ENCODE measurements at regions not wholly inside any gene's neighbourhood (a gene's known extent, or its start where the extent isn't known, plus 50 kb on each side); places are given as distances from the start of the nearest gene placed in this dataset.
"Not testable (repeated sequence)": the region's sequence is repeated elsewhere in the genome, so short reads cannot be mapped to it uniquely, and the experiment has no call there.

DNA sequence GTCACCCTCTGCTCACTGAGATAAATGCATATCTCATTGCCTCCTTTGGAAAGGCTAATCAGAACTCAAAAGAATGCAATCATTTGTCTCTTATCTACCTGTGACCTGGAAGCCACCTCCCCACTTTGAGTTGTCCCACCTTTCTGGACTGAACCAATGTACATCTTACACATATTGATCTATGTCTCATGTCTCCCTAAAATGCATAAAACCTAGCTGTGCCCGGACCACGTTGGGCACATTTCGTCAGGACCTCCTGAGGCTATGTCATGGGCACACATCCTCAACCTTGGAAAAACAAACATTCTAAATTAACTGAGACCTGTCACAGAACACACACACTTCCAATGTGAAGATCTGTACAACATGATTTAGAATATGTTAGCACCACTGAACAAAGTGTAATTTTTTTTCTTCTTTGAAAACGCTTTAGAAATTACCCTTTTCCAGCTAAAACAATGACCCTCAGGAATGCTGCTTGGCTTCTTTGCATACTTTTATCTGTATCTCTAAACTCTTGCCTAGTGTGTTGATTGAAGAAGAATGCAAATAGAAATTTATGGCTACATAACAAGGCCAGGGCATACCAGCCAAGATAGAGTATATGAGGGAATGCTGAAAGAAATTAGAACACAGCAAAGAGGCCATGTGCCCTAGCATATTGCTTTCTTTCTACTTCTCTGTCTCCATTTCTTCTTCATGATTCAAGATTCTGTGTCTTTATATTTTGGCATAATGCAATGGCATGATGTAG, 84.6 kb upstream of the DST start:
- Mint-ChIP-seq H3K27ac (no peak overlapping the region), H3K36me3 (ENCODE audit: low read depth) (peaks cover 9% of the 10 kb centered on the region), H3K4me1 (peaks cover 12% of the 10 kb centered on the region), H3K9me3 (no peaks in the 10 kb centered on the region), H3K4me3 (no peak overlapping the region), H3K27me3 (ENCODE audit: low read depth, poor library complexity) (no peaks in the 10 kb centered on the region)
- TF ChIP-seq, protein P1, sequence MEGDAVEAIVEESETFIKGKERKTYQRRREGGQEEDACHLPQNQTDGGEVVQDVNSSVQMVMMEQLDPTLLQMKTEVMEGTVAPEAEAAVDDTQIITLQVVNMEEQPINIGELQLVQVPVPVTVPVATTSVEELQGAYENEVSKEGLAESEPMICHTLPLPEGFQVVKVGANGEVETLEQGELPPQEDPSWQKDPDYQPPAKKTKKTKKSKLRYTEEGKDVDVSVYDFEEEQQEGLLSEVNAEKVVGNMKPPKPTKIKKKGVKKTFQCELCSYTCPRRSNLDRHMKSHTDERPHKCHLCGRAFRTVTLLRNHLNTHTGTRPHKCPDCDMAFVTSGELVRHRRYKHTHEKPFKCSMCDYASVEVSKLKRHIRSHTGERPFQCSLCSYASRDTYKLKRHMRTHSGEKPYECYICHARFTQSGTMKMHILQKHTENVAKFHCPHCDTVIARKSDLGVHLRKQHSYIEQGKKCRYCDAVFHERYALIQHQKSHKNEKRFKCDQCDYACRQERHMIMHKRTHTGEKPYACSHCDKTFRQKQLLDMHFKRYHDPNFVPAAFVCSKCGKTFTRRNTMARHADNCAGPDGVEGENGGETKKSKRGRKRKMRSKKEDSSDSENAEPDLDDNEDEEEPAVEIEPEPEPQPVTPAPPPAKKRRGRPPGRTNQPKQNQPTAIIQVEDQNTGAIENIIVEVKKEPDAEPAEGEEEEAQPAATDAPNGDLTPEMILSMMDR (IDR thresholded peaks at IDR 0.05), result no peak
- DNase-seq, result no peak

DNA sequence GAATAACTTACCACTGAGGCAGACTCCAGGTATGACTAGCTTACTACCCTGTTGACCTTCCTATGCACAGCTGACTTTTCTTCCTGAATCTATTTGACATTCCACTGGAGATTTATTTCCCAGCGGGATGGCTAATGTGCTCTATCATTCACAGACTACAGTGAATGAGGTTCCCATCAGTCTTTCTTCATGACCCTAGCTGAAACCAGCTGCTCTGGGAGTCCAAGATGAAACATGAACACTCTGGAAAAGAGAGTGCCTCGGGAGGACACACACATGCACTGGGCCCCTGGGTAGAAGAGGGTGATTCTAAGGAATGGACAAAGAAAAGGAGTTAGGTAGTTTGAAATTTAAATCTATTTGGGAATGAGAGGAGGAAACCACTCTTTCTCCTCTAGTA, 82.6 kb upstream of the DST start:
- Mint-ChIP-seq H3K36me3 (ENCODE audit: low read depth) (peaks cover 19% of the 10 kb centered on the region), H3K4me1 (peaks cover 12% of the 10 kb centered on the region), H3K27ac (peak overlapping the region; percentile 44), H3K27me3 (ENCODE audit: low read depth, poor library complexity) (no peaks in the 10 kb centered on the region), H3K4me3 (no peak overlapping the region), H3K9me3 (peaks cover 11% of the 10 kb centered on the region)
- DNase-seq, result no peak
- TF ChIP-seq, protein P1 (IDR thresholded peaks at IDR 0.05), result no peak

DNA sequence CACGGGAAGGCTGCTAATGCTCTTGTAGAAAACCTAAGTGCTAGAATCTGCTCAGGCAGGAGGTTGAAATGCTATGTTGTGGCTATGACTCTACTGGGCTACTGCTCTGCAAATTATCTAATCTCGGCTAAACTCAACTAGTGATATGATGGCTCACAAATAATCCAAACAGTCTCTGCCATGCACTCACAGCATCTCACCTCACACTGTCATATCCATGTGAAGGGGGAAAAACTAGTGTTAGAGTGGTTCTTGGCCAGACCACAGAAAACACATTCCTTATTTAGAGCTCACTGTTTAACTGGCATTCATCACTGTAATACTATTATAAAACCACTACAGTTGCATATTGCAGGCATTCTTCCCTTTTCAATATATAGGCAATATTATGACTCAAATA, 81.8 kb upstream of the DST start:
- no peak overlapping the region for H3K27ac Mint-ChIP-seq
- TF ChIP-seq, protein P1 (IDR thresholded peaks at IDR 0.05), result no peak
- no peak overlapping the region for H3K4me3 Mint-ChIP-seq
- no peak for DNase-seq
- H3K27me3 Mint-ChIP-seq (ENCODE audit: low read depth, poor library complexity), result no peaks in the 10 kb centered on the region
- peaks cover 12% of the 10 kb centered on the region for H3K4me1 Mint-ChIP-seq
- H3K9me3 Mint-ChIP-seq, result peaks cover 19% of the 10 kb centered on the region
- peaks cover 25% of the 10 kb centered on the region for H3K36me3 Mint-ChIP-seq (ENCODE audit: low read depth)

DNA sequence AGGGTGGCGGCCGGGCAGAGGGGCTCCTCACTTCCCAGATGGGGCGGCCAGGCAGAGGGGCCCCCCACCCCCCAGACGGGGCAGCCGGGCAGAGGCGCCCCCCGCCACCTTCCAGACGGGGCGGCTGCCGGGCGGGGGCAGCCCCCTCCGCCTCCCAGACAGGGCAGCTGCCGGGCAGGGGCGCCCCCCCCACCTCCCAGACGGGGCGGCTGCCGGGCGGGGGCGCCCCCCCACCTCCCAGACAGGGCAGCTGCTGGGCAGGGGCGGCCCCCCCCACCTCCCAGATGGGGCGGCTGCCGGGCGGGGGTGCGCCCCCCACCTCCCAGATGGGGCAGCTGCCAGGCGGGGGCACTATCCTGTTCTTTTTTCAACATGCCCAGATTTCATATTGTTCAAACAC, 78.2 kb upstream of the DST start:
- Mint-ChIP-seq H3K27me3 (ENCODE audit: low read depth, poor library complexity) (no peaks in the 10 kb centered on the region), H3K4me1 (peaks cover 8% of the 10 kb centered on the region), H3K9me3 (peaks cover 35% of the 10 kb centered on the region), H3K27ac (no peak overlapping the region), H3K4me3 (no peak overlapping the region), H3K36me3 (ENCODE audit: low read depth) (peaks cover 41% of the 10 kb centered on the region)
- TF ChIP-seq, protein P1 (IDR thresholded peaks at IDR 0.05), result no peak
- no peak for DNase-seq

DNA sequence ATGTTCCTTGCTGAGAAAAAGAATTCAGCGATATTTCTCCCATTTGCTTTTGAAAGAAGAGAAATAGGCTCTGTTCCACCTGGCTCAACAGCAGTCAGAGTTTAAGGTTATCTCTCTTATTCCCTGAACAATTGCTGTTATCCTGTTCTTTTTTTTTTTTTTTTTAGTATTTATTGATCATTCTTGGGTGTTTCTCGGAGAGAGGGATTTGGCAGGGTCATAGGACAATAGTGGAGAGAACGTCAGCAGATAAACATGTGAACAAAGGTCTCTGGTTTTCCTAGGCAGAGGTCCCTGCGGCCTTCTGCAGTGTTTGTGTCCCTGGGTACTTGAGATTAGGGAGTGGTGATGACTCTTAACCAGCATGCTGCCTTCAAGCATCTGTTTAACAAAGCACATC, 77.5 kb upstream of the DST start:
- H3K4me1 Mint-ChIP-seq, result peaks cover 10% of the 10 kb centered on the region
- H3K9me3 Mint-ChIP-seq, result peaks cover 35% of the 10 kb centered on the region
- H3K36me3 Mint-ChIP-seq (ENCODE audit: low read depth), result peaks cover 41% of the 10 kb centered on the region
- H3K27ac Mint-ChIP-seq; DNase-seq; H3K27me3 Mint-ChIP-seq (ENCODE audit: low read depth, poor library complexity); H3K4me3 Mint-ChIP-seq: not testable (repeated sequence)

DNA sequence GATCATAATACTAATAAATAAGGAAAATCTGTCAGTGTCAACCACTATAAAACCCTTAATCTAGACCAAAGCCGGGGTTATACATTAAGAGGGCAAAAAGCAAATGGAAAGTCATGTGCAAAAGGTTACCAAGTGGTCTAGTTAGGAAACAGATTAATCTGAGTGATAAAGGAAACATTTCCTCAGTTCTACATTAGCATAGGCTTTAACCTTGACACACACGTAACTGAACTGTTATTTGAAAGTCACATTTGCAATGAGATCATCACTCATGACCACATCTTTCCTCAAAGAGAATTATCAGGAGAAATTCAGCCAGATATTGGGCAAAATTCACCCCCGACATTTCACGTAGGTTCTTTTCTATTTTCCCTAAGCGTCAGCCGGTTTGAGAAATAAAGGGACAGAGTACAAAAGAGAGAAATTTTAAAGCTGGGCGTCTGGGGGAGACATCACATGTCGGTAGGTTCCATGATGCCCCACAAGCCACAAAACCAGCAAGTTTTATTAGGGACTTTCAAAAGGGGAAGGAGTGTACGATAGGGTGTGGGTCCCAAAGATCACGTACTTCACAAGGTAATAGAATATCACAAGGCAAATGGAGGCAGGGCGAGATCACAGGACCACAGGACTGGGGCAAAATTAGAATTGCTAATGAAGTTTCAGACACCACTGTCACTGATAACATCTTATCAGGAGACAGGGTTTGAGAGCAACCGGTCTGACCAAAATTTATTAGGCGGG, 76.8 kb upstream of the DST start:
- Mint-ChIP-seq H3K9me3 (peaks cover 35% of the 10 kb centered on the region), H3K4me1 (peaks cover 13% of the 10 kb centered on the region), H3K36me3 (ENCODE audit: low read depth) (peaks cover 41% of the 10 kb centered on the region)
- H3K27me3 Mint-ChIP-seq (ENCODE audit: low read depth, poor library complexity); H3K4me3 Mint-ChIP-seq; DNase-seq; H3K27ac Mint-ChIP-seq: not testable (repeated sequence)
